ENCODE measurements at regions not wholly inside any gene's neighbourhood (a gene's known extent, or its start where the extent isn't known, plus 50 kb on each side); places are given as distances from the start of the nearest gene placed in this dataset.

DNA sequence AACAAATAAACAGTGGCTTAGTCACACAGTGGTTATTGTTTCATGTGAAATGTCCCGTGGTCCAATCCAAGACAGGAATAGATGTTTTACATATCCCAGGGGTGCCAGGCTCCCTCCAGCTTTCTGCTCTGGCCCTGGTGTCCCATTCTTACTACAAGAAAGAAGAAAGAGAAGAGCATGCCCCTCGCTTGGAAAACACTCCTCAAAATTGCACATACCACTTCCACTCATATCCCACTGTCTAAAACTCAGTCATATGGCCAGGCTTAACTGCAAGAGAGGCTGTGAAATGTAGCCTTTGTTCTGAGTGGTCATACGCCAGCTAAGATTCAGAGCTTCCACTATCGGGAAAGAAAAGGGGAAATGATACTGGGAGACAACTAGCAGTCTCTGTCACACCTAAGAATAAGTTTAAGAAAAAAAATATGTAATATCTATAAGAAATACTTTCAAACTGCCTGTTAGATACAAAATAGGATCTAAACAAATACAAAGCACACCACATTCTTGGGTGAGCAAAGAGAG is 306.8 kb upstream of the FAM241A start:
- no CpG with 5 or more reads among the region's 4 CpGs for WGBS (ENCODE audit: insufficient coverage)
- Histone ChIP-seq H3K4me3 (ENCODE audit: control extremely low read depth in 1 of 5, extremely low read depth in 1 of 5, insufficient read depth in 1 of 5, low read depth in 2 of 5, low read length in 4 of 5) (no peak overlapping the region), H3K4me1 (ENCODE audit: control insufficient read depth in 2 of 2, insufficient read depth in 2 of 2, low read length in 2 of 2) (no peaks in the 10 kb centered on the region), H3K9me3 (ENCODE audit: control extremely low read depth in 1 of 3, control insufficient read depth in 2 of 3, insufficient read depth in 1 of 3, low read length in 2 of 3) (no peaks in the 10 kb centered on the region), H3K9ac (ENCODE audit: low read length) (no peak overlapping the region), H3K79me2 (ENCODE audit: control insufficient read depth, insufficient read depth, low read length) (no peaks in the 10 kb centered on the region), H3K27me3 (replicated peaks in 1 of 4; ENCODE audit: control extremely low read depth in 1 of 4, control insufficient read depth in 3 of 4, insufficient read depth in 4 of 4, low read length in 3 of 4) (no peaks in the 10 kb centered on the region), H3K4me2 (replicated peaks; ENCODE audit: low read depth, low read length, poor library complexity, severe bottlenecking) (no peak overlapping the region), H4K20me1 (ENCODE audit: control insufficient read depth, insufficient read depth, low read length, poor library complexity, severe bottlenecking) (no peaks in the 10 kb centered on the region), H3K27ac (ENCODE audit: low read length in 2 of 2) (no peak overlapping the region), H3K36me3 (replicated peaks in 1 of 2; ENCODE audit: control extremely low read depth in 1 of 2, control insufficient read depth in 1 of 2, extremely low read depth in 1 of 2, insufficient read depth in 2 of 2, low read length in 1 of 2) (no peaks in the 10 kb centered on the region), H2AFZ (ENCODE audit: insufficient read depth, low read depth, low read length, poor library complexity, severe bottlenecking) (no peak overlapping the region)
- intact Hi-C loops (cut with micrococcal nuclease), result no loop called here
- POLR2A ChIA-PET, result no interaction called here
- TF ChIP-seq EZH2 (IDR thresholded peaks at IDR 0.05; ENCODE audit: borderline replicate concordance, insufficient read depth, low read depth, low read length, poor library complexity, severe bottlenecking), result no peak
- TF ChIP-seq, protein P1, sequence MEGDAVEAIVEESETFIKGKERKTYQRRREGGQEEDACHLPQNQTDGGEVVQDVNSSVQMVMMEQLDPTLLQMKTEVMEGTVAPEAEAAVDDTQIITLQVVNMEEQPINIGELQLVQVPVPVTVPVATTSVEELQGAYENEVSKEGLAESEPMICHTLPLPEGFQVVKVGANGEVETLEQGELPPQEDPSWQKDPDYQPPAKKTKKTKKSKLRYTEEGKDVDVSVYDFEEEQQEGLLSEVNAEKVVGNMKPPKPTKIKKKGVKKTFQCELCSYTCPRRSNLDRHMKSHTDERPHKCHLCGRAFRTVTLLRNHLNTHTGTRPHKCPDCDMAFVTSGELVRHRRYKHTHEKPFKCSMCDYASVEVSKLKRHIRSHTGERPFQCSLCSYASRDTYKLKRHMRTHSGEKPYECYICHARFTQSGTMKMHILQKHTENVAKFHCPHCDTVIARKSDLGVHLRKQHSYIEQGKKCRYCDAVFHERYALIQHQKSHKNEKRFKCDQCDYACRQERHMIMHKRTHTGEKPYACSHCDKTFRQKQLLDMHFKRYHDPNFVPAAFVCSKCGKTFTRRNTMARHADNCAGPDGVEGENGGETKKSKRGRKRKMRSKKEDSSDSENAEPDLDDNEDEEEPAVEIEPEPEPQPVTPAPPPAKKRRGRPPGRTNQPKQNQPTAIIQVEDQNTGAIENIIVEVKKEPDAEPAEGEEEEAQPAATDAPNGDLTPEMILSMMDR (IDR thresholded peaks at IDR 0.05), result no peak
- Mint-ChIP-seq H3K4me1 (no peaks in the 10 kb centered on the region), H3K9me3 (ENCODE audit: insufficient read depth) (no peaks in the 10 kb centered on the region), H3K4me3 (no peak overlapping the region), H3K27me3 (peaks cover 3% of the 10 kb centered on the region), H3K27ac (no peak overlapping the region)
- DNase-seq, result no peak
- CTCF ChIA-PET, result no interaction called here
- no peak for ATAC-seq (ENCODE audit: low read depth)

DNA sequence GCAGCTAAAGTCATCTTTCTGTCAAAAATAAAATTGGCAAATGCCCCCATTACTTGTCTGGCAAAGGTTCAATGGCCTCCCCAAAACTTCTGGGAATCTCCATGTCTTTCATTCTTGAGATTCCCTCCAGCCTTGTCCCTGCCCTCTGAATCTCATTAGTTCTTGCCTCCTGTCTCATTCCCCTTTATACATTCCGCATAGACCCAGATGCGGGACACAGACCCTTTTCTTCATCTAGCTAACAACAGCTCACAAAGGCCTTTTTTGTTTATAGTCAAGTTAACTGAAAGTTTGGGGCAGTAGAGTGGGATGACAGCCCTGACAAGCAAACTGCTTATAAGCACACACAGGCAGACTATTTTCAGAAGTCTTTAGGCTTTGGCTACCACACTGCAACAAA is 306.1 kb upstream of the FAM241A start:
- Histone ChIP-seq H3K4me2 (replicated peaks; ENCODE audit: low read depth, low read length, poor library complexity, severe bottlenecking) (no peak overlapping the region), H3K27ac (ENCODE audit: low read length in 2 of 2) (no peak overlapping the region), H3K4me1 (ENCODE audit: control insufficient read depth in 2 of 2, insufficient read depth in 2 of 2, low read length in 2 of 2) (no peaks in the 10 kb centered on the region), H3K9me3 (ENCODE audit: control extremely low read depth in 1 of 3, control insufficient read depth in 2 of 3, insufficient read depth in 1 of 3, low read length in 2 of 3) (no peaks in the 10 kb centered on the region), H3K9ac (ENCODE audit: low read length) (no peak overlapping the region), H3K27me3 (replicated peaks in 1 of 4; ENCODE audit: control extremely low read depth in 1 of 4, control insufficient read depth in 3 of 4, insufficient read depth in 4 of 4, low read length in 3 of 4) (no peaks in the 10 kb centered on the region), H3K79me2 (ENCODE audit: control insufficient read depth, insufficient read depth, low read length) (no peaks in the 10 kb centered on the region), H4K20me1 (ENCODE audit: control insufficient read depth, insufficient read depth, low read length, poor library complexity, severe bottlenecking) (no peaks in the 10 kb centered on the region), H3K36me3 (replicated peaks in 1 of 2; ENCODE audit: control extremely low read depth in 1 of 2, control insufficient read depth in 1 of 2, extremely low read depth in 1 of 2, insufficient read depth in 2 of 2, low read length in 1 of 2) (no peaks in the 10 kb centered on the region), H2AFZ (ENCODE audit: insufficient read depth, low read depth, low read length, poor library complexity, severe bottlenecking) (no peak overlapping the region), H3K4me3 (ENCODE audit: control extremely low read depth in 1 of 5, extremely low read depth in 1 of 5, insufficient read depth in 1 of 5, low read depth in 2 of 5, low read length in 4 of 5) (no peak overlapping the region)
- Mint-ChIP-seq H3K27ac (no peak overlapping the region), H3K4me1 (no peaks in the 10 kb centered on the region), H3K4me3 (no peak overlapping the region), H3K9me3 (ENCODE audit: insufficient read depth) (no peaks in the 10 kb centered on the region), H3K27me3 (peaks cover 3% of the 10 kb centered on the region)
- ChIA-PET CTCF (no interaction called here), POLR2A (no interaction called here)
- no peak for DNase-seq
- no peak for ATAC-seq (ENCODE audit: low read depth)
- WGBS (ENCODE audit: insufficient coverage), result no CpG with 5 or more reads among the region's 2 CpGs
- intact Hi-C loops (cut with micrococcal nuclease), result no loop called here
- TF ChIP-seq EZH2 (IDR thresholded peaks at IDR 0.05; ENCODE audit: borderline replicate concordance, insufficient read depth, low read depth, low read length, poor library complexity, severe bottlenecking), result no peak

Measured in B cell (primary cell).